ENCODE measurements at regions not wholly inside any gene's neighbourhood (a gene's known extent, or its start where the extent isn't known, plus 50 kb on each side); places are given as distances from the start of the nearest gene placed in this dataset.

DNA sequence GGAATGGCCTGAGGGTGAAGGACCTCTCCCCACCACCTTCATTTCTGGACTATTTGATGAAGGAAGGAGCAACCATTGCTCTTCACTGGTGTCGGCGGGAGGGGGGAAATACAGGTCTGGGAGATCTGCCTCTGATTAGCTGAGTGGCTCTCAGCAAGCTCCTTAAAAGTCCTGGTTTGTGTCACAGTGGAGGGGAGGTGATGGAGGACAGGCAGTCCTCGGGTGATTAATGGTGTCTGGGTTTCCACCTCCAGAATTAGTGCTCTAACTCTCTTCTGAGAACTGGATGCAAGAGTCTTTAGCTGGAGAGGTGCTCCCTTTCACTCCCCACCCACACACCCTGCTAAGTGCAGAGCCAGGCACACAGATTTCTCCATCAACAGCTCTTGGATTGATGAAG lies 83.2 kb downstream of the TTC32 start:
- Histone ChIP-seq H3K27me3 (no peaks in the 10 kb centered on the region), H3K36me3 (no peaks in the 10 kb centered on the region), H3K27ac (no peak overlapping the region), H3K9me3 (no peaks in the 10 kb centered on the region), H3K4me3 (no peak overlapping the region), H3K4me1 (no peaks in the 10 kb centered on the region)
- no peak for DNase-seq (ENCODE audit: low spot score in 2 of 2)
- TF ChIP-seq EP300 (IDR thresholded peaks at IDR 0.05) (no peak), POLR2A (IDR thresholded peaks at IDR 0.05) (no peak)
- TF ChIP-seq, protein P1, sequence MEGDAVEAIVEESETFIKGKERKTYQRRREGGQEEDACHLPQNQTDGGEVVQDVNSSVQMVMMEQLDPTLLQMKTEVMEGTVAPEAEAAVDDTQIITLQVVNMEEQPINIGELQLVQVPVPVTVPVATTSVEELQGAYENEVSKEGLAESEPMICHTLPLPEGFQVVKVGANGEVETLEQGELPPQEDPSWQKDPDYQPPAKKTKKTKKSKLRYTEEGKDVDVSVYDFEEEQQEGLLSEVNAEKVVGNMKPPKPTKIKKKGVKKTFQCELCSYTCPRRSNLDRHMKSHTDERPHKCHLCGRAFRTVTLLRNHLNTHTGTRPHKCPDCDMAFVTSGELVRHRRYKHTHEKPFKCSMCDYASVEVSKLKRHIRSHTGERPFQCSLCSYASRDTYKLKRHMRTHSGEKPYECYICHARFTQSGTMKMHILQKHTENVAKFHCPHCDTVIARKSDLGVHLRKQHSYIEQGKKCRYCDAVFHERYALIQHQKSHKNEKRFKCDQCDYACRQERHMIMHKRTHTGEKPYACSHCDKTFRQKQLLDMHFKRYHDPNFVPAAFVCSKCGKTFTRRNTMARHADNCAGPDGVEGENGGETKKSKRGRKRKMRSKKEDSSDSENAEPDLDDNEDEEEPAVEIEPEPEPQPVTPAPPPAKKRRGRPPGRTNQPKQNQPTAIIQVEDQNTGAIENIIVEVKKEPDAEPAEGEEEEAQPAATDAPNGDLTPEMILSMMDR (IDR thresholded peaks at IDR 0.05), result no peak
- WGBS, 2 donors, result 81 to 85% methylated on average over 3 of the region's 3 CpGs

DNA sequence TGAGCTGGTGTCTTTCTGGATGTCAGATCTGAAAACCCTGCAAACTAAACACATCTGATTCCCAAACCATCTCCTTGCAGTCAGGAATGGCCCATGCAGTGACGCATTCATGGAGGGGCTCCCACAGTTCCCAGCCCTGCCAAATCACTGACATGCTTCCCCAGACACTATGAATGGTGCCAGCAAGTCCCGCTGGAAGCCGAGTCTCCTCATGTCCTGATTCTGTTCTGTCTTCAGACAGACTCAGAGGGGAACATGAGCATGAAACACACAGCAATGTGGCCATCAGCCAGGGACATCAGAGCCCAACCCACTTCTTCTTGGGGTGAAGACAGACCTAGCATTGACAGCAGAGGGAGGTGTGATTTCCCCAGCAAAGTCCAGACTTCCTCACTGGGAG lies 83.7 kb downstream of the TTC32 start:
- no peak overlapping the region for H3K27ac ChIP-seq

DNA sequence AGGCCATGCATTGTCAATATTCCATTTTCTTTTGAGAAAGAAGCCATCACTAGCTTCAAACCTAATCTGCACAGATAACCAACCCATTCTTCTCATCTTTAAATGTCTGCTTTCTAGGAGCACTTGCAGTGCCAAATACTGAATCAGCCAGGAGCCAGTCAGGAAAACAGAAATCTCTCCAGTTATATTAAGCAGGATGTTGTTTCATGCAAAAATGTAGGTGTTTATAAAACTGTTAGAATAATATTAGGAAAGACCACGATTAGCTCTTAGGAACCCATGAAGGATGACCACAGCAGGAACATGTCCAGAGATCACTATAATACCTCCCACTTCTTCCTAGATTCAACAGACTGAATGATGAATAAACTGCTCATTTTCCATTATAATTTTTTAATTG lies 86.0 kb downstream of the TTC32 start:
- WGBS, 2 donors, result 36 to 42% methylated on average over 1 of the region's 1 CpG
- Histone ChIP-seq H3K27me3 (no peaks in the 10 kb centered on the region), H3K9me3 (no peaks in the 10 kb centered on the region), H3K4me1 (peaks cover 0 to 6% (median 0%) of the 10 kb centered on the region in 4 donors), H3K4me3 (no peak overlapping the region), H3K27ac (no peak overlapping the region), H3K36me3 (no peaks in the 10 kb centered on the region)
- no peak for DNase-seq (ENCODE audit: low spot score in 2 of 2)
- TF ChIP-seq EP300 (IDR thresholded peaks at IDR 0.05), result no peak
- TF ChIP-seq, protein P1 (IDR thresholded peaks at IDR 0.05), result no peak

More for the DNA sequence above, 83.7 kb downstream of the TTC32 start:
- no peaks in the 10 kb centered on the region for H3K4me1 ChIP-seq
- H3K9me3 ChIP-seq, result no peaks in the 10 kb centered on the region
- 94% methylated on average over 3 of the region's 3 CpGs for WGBS, 2 donors
- H3K27me3 ChIP-seq, result no peaks in the 10 kb centered on the region
- TF ChIP-seq, protein P1 (IDR thresholded peaks at IDR 0.05), result no peak
- no peak for TF ChIP-seq EP300 (IDR thresholded peaks at IDR 0.05)
- no peak for TF ChIP-seq POLR2A (IDR thresholded peaks at IDR 0.05)
- no peak for DNase-seq (ENCODE audit: low spot score in 2 of 2)
- H3K4me3 ChIP-seq, result no peak overlapping the region
- H3K36me3 ChIP-seq, result no peaks in the 10 kb centered on the region

DNA sequence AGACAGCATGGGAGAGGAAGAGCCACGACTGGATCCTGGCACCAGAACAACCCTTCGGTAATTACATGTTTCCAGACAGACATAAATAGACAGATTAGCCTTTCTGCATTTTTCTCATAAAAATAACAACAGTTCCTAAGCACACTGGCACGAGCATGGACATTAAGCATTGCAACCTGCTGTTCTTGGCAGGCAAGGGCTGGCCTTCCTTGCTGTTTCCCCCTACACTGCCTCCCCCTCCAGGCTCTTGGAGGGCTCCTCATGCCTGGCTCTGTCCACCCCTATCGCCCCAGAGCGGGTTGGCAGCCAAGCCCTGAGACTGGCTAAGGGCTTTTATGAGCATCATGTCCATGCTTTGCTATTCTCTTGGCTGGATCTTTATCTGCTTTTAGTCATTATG lies 89.6 kb downstream of the TTC32 start:
- Histone ChIP-seq H3K4me1 (peaks cover 0 to 6% (median 0%) of the 10 kb centered on the region in 4 donors), H3K9me3 (no peaks in the 10 kb centered on the region), H3K36me3 (no peaks in the 10 kb centered on the region), H3K27me3 (no peaks in the 10 kb centered on the region), H3K27ac (no peak overlapping the region), H3K4me3 (no peak overlapping the region)
- no peak for DNase-seq (ENCODE audit: low spot score in 2 of 2)
- TF ChIP-seq EP300 (IDR thresholded peaks at IDR 0.05) (no peak), POLR2A (IDR thresholded peaks at IDR 0.05) (no peak)
- TF ChIP-seq, protein P1 (IDR thresholded peaks at IDR 0.05), result no peak
- 49 to 59% methylated on average over 5 of the region's 5 CpGs for WGBS, 2 donors

DNA sequence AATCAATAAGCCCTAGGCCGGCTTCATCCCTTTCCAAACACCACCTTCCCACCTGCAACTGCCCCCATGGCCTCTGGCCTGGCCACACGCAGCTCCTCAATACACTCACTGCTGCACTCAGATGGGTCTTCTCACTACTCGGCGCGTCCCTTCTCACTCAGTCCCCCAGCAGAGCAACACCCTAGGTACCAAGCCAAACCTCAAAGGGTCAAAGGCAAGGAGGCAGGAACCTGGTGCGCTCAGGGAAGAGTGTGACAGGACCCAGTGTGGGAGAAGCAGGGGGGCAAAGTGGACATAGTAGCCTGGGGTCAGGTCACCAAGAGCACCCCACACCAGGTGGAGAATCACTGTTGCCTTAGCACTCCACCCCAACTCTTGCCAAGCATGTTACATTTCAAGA lies 90.6 kb downstream of the TTC32 start:
- Histone ChIP-seq H3K4me3 (no peak overlapping the region), H3K9me3 (no peaks in the 10 kb centered on the region), H3K36me3 (no peaks in the 10 kb centered on the region), H3K4me1 (peaks cover 0 to 6% (median 0%) of the 10 kb centered on the region in 4 donors), H3K27ac (no peak overlapping the region), H3K27me3 (no peaks in the 10 kb centered on the region)
- TF ChIP-seq POLR2A (IDR thresholded peaks at IDR 0.05), result no peak
- TF ChIP-seq, protein P1 (IDR thresholded peaks at IDR 0.05), result no peak
- TF ChIP-seq EP300 (IDR thresholded peaks at IDR 0.05), result no peak
- WGBS, 2 donors, result 92 to 100% methylated on average over 6 of the region's 6 CpGs
- no peak for DNase-seq (ENCODE audit: low spot score in 2 of 2)
